NCI-H1417 treated with DMSO at 0.1 percent for 48 hours (cell line): ENCODE measurements at regions not wholly inside any gene's neighbourhood (a gene's known extent, or its start where the extent isn't known, plus 50 kb on each side); places are given as distances from the start of the nearest gene placed in this dataset.
"Not testable (repeated sequence)": the region's sequence is repeated elsewhere in the genome, so short reads cannot be mapped to it uniquely, and the experiment has no call there.

ENCODE experiments used
- DNase-seq: peaks from one replicate; lab custom pipeline; 2025; lab: John Stamatoyannopoulos, UW

DNA sequence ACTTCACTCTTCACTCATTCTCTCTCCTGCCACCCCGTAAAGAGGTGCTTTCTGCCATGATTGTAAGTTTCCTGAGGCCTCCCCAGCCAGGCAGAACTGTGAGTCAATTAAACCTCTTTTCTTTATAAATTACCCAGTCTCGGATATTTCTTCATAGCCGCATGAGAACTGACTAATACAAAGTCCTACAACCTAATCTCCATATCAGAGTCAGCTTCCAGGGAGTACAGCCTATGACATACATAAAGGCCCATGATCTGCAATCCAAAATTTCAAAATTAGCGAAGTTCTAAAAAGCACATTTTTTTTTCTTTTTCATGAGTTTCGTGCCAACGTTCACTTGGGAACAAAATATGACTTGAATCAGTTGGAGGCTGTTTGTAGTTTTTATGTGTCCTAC lies 256.9 kb upstream of the DUSP10 start:
- no peak for DNase-seq

DNA sequence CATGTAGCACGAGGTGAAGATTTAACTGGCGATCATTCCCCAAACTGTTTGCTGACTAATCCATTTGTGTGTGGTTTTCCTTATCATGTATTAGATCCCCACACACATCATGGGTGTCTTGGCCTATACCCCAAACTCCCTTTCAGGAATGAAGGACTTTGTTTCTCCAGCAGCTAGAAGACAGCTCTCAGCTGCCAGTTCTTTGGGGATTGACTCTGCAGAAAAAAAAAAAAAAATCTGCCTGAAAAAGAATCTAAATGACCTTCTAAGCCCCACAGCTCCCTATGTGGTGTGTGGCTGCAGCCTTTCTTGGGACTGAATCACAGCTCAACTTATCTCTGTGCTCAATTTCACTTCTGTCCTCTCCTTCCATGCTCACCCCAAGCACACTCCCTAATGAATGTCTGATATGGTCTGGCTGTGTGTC lies 256.3 kb upstream of the DUSP10 start:
- DNase-seq: no peak

DNA sequence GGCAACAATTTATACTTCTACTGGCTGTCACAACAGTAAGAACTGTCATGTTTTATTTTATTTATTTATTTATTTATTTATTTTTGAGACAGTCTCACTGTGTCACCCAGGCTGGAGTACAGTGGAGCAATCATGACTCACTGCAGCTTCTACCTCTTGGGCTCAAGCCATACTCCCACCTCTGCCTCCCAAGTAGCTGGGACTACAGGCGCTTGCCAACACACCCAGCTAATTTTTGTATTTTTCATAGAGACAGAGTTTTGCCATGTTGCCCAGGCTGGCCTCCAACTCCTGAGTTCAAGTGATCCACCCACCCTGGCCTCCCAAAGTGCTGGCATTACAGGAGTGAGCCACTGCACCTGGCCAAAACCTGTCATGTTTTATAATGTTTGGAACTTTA lies 255.1 kb upstream of the DUSP10 start:
- DNase-seq: not testable (repeated sequence)

GRCh38 chr1:221994939-221995338 lies 253.1 kb upstream of the DUSP10 start:
- DNase-seq: no peak

GRCh38 chr1:221994274-221994698 lies 252.4 kb upstream of the DUSP10 start:
- no peak for DNase-seq

DNA sequence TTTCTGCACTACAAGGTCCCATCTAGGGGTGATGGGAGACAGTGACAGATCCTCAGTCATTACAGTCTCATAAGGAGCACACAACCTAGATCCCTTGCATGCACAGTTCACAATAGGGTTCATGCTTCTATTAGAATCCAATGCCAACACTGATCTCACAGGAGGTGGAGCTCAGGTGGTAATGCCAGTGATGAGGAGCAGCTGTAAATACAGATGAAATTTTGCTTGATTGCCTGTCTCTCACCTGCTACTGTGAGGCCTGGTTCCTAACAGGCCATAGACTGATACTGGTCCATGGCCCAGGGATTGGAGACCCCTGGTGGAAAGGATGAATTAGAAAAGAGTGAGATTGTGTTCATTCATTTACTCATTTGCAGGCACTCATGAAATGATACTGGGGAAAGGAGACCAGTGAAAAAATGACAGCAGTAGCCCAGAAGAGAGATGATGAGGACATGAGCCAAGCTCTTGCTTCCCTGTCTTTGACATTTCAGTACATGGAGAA lies 251.6 kb upstream of the DUSP10 start:
- no peak for DNase-seq

DNA sequence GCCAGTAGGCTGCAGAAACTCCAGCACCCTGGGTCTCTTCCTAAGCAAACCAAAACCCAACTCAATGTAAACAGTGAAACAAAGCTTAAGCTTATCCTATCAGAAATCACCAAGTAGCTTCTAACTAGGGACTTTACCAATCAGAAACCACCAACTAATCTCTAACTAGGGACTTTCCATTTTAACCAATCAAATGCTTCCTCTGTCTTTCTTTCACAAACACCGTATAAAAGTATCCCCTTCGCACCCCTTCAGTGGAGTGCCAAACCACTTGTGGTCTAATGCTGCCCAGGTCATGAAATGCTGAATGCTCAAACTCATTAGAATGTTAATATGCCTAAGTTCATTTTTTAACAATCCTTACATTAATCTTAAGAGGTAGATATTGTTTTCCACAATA lies 250.5 kb upstream of the DUSP10 start:
- no peak for DNase-seq

- no peak for DNase-seq
These were observed 249.3 kb upstream of the DUSP10 start for GRCh38 chr1:221991221-221991620.

GRCh38 chr1:221989741-221990140 lies 247.9 kb upstream of the DUSP10 start:
- DNase-seq: no peak

DNA sequence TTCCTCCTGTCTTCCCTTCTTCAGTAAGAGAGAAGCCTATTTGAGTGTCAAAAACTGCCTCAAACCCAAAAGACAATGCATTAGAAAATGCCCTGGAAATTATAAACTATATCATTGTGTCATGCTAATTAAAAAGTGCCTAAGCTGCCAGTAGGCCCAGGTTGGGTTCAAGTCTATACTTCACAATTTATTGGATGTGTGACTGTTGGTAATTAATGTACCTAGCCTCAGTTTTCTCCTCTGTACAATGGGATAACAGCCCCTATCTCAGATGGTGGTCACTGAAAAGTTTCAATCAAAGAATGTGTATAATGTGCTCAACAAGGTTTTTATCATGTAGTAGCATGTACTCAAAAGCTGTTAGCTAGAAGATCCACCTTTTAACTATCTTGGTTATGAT lies 246.9 kb upstream of the DUSP10 start:
- DNase-seq: no peak

GRCh38 chr1:221987860-221988520 lies 246.1 kb upstream of the DUSP10 start:
- no peak for DNase-seq

GRCh38 chr1:221983444-221983843 lies 241.6 kb upstream of the DUSP10 start:
- no peak for DNase-seq

DNA sequence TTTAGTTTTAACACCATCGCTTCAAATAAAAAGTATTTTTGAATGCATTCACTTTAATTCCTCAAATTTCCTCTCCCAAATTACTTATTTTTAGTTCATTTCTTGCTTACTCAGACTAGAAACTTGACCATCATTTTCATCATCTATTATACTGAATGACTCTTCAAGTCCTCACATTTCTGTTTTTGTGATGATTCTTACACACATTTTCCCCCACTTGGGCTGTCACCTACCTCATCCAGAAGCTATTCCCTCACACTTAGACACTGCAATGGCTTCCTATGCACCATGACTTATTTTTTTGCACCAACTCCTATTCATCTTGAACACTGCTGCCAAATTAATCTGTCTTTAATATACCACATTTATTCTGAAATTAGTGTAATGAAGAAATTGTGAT lies 239.6 kb upstream of the DUSP10 start:
- DNase-seq: no peak

GRCh38 chr1:221979444-221980032 lies 237.6 kb upstream of the DUSP10 start:
- no peak for DNase-seq

DNA sequence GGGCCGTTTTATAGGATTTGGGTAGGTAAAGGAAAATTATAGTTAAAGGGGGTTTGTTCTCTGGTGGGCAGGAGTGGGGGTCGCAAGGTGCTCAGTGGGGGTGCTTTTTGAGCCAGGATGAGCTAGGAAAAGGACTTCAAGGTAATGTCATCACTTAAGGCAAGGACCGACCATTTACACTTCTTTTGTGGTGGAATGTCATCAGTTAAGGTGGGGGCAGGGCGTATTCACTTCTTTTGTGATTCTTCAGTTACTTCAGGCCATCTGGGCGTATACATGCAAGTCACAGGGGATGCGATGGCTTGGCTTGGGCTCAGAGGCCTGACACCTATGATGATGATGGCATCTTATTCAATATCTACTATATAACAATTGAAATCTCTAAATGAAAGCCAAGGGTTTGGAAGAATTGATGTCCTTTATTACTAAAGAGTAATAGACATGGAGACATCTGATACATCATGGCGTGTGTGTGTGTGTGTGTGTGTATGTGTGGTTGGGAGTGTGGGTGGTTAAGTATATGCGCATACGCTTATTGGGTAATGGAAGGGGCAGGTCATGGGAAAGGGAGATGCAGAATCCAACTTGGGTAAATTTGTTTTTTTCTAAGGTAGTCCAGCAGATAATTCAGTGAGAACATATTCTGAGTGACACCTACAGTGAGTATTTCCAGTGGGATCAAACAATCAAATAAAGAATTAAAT lies 236.9 kb upstream of the DUSP10 start:
- not testable (repeated sequence) for DNase-seq

DNA sequence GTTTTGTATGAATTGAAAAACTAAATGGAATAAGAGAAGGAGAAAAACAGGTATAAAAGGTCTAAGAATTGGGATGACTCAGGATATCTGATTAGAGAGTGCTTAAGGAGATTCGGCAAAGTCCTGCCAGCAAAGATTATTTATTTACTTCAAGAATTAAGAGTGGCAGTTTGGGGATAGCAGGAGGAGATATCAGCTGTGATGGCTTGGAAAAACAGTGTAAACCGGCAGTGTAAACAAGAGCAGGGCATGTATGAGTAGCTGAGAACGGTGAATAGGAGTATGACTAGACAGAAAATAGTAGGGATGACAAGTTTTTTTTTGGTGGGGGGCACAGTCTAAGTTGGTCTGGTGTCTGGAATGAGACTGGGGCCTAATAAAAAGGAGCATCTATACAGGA lies 231.9 kb upstream of the DUSP10 start:
- not testable (repeated sequence) for DNase-seq

DNA sequence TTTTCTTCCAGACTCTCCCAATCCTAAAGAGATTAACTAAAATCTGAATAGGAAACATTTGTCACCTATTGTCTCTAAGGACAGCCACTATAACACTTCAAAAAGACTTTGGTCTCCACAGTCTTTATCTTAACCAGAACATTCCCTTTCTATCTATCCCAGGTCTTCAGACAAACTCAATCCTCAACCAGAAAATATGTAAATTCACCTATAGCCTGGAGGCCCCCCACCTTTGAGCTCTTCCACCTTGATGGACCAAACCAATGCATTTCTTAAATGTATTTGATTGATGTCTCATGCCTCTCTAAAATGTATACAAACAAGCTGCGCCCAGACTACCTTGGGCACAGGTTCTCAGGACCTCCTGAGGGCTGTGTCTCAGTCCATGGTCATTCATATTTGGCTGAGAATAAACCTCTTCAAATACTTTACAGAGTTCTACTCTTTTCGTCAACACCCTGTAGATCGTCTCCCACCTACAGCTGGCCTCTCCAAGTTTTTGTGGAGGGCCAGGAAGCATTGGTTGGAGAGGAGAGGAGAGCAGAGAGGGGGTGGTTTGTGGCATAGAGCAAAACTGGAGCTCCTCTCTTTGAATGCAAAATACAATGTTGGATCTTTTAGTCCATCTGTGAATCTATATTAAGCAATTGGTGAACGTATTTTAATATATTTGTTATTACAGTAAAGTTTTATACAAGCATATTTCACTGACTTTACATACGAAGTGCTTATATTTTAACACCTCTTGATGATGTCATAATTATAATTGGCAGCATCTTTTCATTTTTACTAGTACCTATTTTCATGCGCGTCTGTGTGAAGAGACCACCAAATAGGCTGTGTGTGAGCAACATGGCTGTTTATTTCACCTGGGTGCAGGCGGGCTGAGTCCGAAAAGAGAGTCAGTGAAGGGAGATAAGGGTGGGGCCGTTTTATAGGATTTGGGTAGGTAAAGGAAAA lies 230.7 kb upstream of the DUSP10 start:
- DNase-seq: no peak

GRCh38 chr1:221971035-221971434 lies 229.1 kb upstream of the DUSP10 start:
- not testable (repeated sequence) for DNase-seq

GRCh38 chr1:221969298-221969858 lies 227.5 kb upstream of the DUSP10 start:
- not testable (repeated sequence) for DNase-seq

GRCh38 chr1:221967538-221967937 lies 225.6 kb upstream of the DUSP10 start:
- DNase-seq: not testable (repeated sequence)

DNA sequence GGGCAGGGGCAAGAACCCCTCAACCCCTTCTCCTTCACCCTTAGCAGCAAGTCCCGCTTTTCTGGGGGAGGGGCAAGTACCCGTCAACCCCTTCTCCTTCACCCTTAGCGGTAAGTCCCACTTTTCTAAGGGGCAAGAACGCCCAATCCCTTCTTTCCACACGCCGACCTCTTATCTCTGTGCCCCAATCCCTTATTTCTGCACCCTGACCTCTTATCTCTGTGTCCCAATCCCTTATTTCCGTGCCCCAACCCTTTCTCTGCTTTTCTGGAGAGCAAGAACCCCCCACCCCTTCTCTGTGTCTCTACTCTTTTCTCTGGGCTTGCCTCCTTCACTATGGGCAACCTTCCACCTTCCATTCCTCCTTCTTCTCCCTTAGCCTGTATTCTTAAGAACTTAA lies 225.0 kb upstream of the DUSP10 start:
- DNase-seq: not testable (repeated sequence)

DNA sequence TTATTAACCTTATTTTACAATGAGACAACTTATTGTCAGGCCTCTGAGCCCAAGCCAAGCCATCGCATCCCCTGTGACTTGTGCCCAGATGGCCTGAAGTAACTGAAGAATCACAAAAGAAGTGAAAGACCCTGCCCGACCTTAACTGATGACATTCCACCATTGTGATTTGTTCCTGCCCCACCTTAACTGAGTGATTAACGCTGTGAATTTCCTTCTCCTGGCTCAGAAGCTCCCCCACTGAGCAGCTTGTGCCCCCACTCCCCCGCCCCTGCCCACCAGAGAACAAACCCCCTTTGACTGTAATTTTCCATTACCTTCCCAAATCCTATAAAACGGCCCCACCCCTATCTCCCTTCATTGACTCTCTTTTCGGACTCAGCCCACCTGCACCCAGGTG lies 224.0 kb upstream of the DUSP10 start:
- DNase-seq: not testable (repeated sequence)
